GM23338 (cell line): ENCODE measurements at regions not wholly inside any gene's neighbourhood (a gene's known extent, or its start where the extent isn't known, plus 50 kb on each side); places are given as distances from the start of the nearest gene placed in this dataset.

Source experiments
- ATAC-seq: fragments of 200-7000 bp; cut with Tn5 transposase; 3 replicates; pipeline ENCODE4 v1.9.1; 2020
- DNase-seq: peaks from one replicate; pipeline ENCODE4 v3.0.0-alpha.2; 2015; ENCODE audit warnings: low spot score
- H2AFZ ChIP-seq: fragments of 200-600 bp; sonication (generic); 2 replicates; pipeline ENCODE4 v1.8.0; 2016; ENCODE audit warnings: antibody characterized with exemption, mild to moderate bottlenecking, moderate library complexity
- H3F3A ChIP-seq: fragments of 200-600 bp; sonication (generic); replicated peaks from 2 replicates; pipeline ENCODE4 v1.8.0; 2017; ENCODE audit warnings: antibody characterized with exemption, mixed run types, low read depth
- H3K27ac ChIP-seq: fragments of 200-600 bp; sonication (generic); 2 replicates; pipeline ENCODE4 v1.6.1; 2016; ENCODE audit warnings: low read depth
- H3K27me3 ChIP-seq: fragments of 200-600 bp; sonication (generic); 2 replicates; pipeline ENCODE4 v1.8.0; 2016; ENCODE audit warnings: mild to moderate bottlenecking, mixed run types, moderate library complexity; ENCODE audit not compliant: insufficient read depth
- H3K36me3 ChIP-seq: fragments of 200-600 bp; sonication (generic); 2 replicates; pipeline ENCODE4 v1.8.0; 2016; ENCODE audit warnings: mild to moderate bottlenecking; ENCODE audit not compliant: insufficient read depth
- H3K4me1 ChIP-seq: fragments of 200-600 bp; sonication (generic); 2 replicates; pipeline ENCODE4 v1.8.0; 2016; ENCODE audit warnings: mild to moderate bottlenecking, moderate library complexity; ENCODE audit not compliant: insufficient read depth
- H3K4me2 ChIP-seq: fragments of 200-600 bp; sonication (generic); 2 replicates; pipeline ENCODE4 v1.7.1; 2017; ENCODE audit warnings: mixed run types
- H3K4me3 ChIP-seq: fragments of 200-600 bp; sonication (generic); 2 replicates; pipeline ENCODE4 v1.6.1; 2016; ENCODE audit warnings: mixed run types
- H3K79me2 ChIP-seq: fragments of 200-600 bp; sonication (generic); replicated peaks from 2 replicates; pipeline ENCODE4 v1.8.0; 2017; ENCODE audit warnings: mild to moderate bottlenecking; ENCODE audit not compliant: insufficient read depth
- H3K9me2 ChIP-seq: fragments of 200-600 bp; sonication (generic); 2 replicates; pipeline ENCODE4 v1.8.0; 2017; ENCODE audit not compliant: insufficient read depth
- H4K20me1 ChIP-seq: fragments of 200-600 bp; sonication (generic); replicated peaks from 2 replicates; pipeline ENCODE4 v1.8.0; 2017; ENCODE audit warnings: mild to moderate bottlenecking; ENCODE audit not compliant: insufficient read depth
- H3K27ac Mint-ChIP-seq: 2 replicates; pipeline ENCODE4 v1.8.0; 2020; ENCODE audit warnings: inconsistent platforms, mild to moderate bottlenecking, moderate library complexity, mixed read lengths
- H3K27me3 Mint-ChIP-seq: 3 replicates; pipeline ENCODE4 v1.8.0; 2022; ENCODE audit warnings: low read depth, mild to moderate bottlenecking, moderate library complexity, mixed read lengths, inconsistent platforms; ENCODE audit not compliant: insufficient read depth, poor library complexity
- H3K36me3 Mint-ChIP-seq: 3 replicates; pipeline ENCODE4 v1.8.0; 2021; ENCODE audit warnings: low read depth, mild to moderate bottlenecking, inconsistent platforms, moderate library complexity, mixed read lengths
- H3K4me1 Mint-ChIP-seq: 3 replicates; pipeline ENCODE4 v1.8.0; 2020; ENCODE audit warnings: mild to moderate bottlenecking, inconsistent platforms, mixed read lengths
- H3K4me3 Mint-ChIP-seq: 3 replicates; pipeline ENCODE4 v1.8.0; 2021; ENCODE audit warnings: moderate library complexity, mild to moderate bottlenecking, inconsistent platforms, mixed read lengths
- H3K9me3 Mint-ChIP-seq: 3 replicates; pipeline ENCODE4 v1.8.0; 2020; ENCODE audit warnings: moderate library complexity, mild to moderate bottlenecking, inconsistent platforms, mixed read lengths
- CREB1 ChIP-seq: fragments of 250-450 bp; sonication (Bioruptor Pico); IDR thresholded peaks from 2 replicates; pipeline ENCODE4 v1.5.0; 2020; ENCODE audit warnings: low read depth, mild to moderate bottlenecking, moderate library complexity
- CTCF ChIP-seq, 2 experiments: fragments of 200-600 bp in 1 of 2; sonication (generic) in 1 of 2; conservative IDR thresholded peaks; 2 replicates each; pipeline versions ENCODE4 v1.5.1 to v1.6.1; 2016 to 2017; ENCODE audit warnings: antibody characterized with exemption in 2 of 2, low read depth in 2 of 2, mild to moderate bottlenecking in 2 of 2, moderate library complexity in 1 of 2
- EZH2 ChIP-seq: fragments of 200-600 bp; sonication (generic); IDR thresholded peaks from one replicate; pipeline ENCODE4 v1.8.0; 2017; ENCODE audit warnings: antibody characterized with exemption, mild to moderate bottlenecking, low read depth; ENCODE audit not compliant: unreplicated experiment
- EZH2phosphoT487 ChIP-seq: fragments of 200-600 bp; sonication (generic); IDR thresholded peaks from one replicate; pipeline ENCODE4 v1.8.1; 2018; ENCODE audit warnings: antibody characterized with exemption; ENCODE audit not compliant: unreplicated experiment
- JUNB ChIP-seq: IDR thresholded peaks from one replicate; pipeline ENCODE4 v1.6.1; 2016; ENCODE audit warnings: antibody characterized with exemption; ENCODE audit not compliant: unreplicated experiment
- NANOG ChIP-seq: IDR thresholded peaks from 2 replicates; pipeline ENCODE4 v1.6.1; 2016; ENCODE audit warnings: antibody characterized with exemption, borderline replicate concordance
- POLR2AphosphoS5 ChIP-seq: IDR thresholded peaks from 2 replicates; pipeline ENCODE4 v1.6.1; 2016; ENCODE audit warnings: antibody characterized with exemption, low read depth
- STAT1 ChIP-seq: IDR thresholded peaks from one replicate; pipeline ENCODE4 v1.6.1; 2016; ENCODE audit warnings: antibody characterized with exemption; ENCODE audit not compliant: unreplicated experiment
- ZNF114 ChIP-seq: fragments of 250-450 bp; sonication (Bioruptor Pico); IDR thresholded peaks from 2 replicates; pipeline ENCODE4 v1.5.0; 2020; ENCODE audit warnings: mild to moderate bottlenecking, moderate library complexity
- ZNF331 ChIP-seq: fragments of 250-450 bp; sonication (Bioruptor Pico); IDR thresholded peaks from 2 replicates; pipeline ENCODE4 v1.5.0; 2020; ENCODE audit warnings: low read depth, mild to moderate bottlenecking, moderate library complexity
- TF ChIP-seq, protein P1 (sequence below): IDR thresholded peaks from one replicate; pipeline ENCODE4 v1.6.1; 2018; ENCODE audit warnings: antibody characterized with exemption; ENCODE audit not compliant: unreplicated experiment
- TF ChIP-seq, protein P2 (sequence below): IDR thresholded peaks from 2 replicates; pipeline ENCODE4 v1.6.1; 2016; ENCODE audit warnings: antibody characterized with exemption
- TF ChIP-seq, protein P3 (sequence below): fragments of 250-450 bp; sonication (Bioruptor Pico); IDR thresholded peaks from 2 replicates; pipeline ENCODE4 v1.5.0; 2020; ENCODE audit warnings: mild to moderate bottlenecking, moderate library complexity

- H3K4me2 ChIP-seq, result no peak overlapping the region
- no peaks in the 10 kb centered on the region for H3K4me1 ChIP-seq
- no peak overlapping the region for H3K27ac ChIP-seq
- no peak overlapping the region for H3K4me3 Mint-ChIP-seq
- DNase-seq (no peak), ATAC-seq (no peak)
- no peaks in the 10 kb centered on the region for H3K4me1 Mint-ChIP-seq
- peaks cover 3% of the 10 kb centered on the region; the same call in 1 of the 2 replicates for H3K9me2 ChIP-seq
- no peaks in the 10 kb centered on the region for H3K9me3 Mint-ChIP-seq
- TF ChIP-seq EZH2 (no peak), STAT1 (no peak), CREB1 (no peak), ZNF331 (no peak), NANOG (no peak), CTCF (conservative IDR thresholded peaks at IDR 0.05; ENCODE audit: low read depth in 2 of 2) (no peak), JUNB (no peak), ZNF114 (CRISPR knock-in tag) (no peak), EZH2phosphoT487 (no peak), POLR2AphosphoS5 (no peak)
- TF ChIP-seq, protein P1, sequence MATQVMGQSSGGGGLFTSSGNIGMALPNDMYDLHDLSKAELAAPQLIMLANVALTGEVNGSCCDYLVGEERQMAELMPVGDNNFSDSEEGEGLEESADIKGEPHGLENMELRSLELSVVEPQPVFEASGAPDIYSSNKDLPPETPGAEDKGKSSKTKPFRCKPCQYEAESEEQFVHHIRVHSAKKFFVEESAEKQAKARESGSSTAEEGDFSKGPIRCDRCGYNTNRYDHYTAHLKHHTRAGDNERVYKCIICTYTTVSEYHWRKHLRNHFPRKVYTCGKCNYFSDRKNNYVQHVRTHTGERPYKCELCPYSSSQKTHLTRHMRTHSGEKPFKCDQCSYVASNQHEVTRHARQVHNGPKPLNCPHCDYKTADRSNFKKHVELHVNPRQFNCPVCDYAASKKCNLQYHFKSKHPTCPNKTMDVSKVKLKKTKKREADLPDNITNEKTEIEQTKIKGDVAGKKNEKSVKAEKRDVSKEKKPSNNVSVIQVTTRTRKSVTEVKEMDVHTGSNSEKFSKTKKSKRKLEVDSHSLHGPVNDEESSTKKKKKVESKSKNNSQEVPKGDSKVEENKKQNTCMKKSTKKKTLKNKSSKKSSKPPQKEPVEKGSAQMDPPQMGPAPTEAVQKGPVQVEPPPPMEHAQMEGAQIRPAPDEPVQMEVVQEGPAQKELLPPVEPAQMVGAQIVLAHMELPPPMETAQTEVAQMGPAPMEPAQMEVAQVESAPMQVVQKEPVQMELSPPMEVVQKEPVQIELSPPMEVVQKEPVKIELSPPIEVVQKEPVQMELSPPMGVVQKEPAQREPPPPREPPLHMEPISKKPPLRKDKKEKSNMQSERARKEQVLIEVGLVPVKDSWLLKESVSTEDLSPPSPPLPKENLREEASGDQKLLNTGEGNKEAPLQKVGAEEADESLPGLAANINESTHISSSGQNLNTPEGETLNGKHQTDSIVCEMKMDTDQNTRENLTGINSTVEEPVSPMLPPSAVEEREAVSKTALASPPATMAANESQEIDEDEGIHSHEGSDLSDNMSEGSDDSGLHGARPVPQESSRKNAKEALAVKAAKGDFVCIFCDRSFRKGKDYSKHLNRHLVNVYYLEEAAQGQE, result no peak
- TF ChIP-seq, protein P2, sequence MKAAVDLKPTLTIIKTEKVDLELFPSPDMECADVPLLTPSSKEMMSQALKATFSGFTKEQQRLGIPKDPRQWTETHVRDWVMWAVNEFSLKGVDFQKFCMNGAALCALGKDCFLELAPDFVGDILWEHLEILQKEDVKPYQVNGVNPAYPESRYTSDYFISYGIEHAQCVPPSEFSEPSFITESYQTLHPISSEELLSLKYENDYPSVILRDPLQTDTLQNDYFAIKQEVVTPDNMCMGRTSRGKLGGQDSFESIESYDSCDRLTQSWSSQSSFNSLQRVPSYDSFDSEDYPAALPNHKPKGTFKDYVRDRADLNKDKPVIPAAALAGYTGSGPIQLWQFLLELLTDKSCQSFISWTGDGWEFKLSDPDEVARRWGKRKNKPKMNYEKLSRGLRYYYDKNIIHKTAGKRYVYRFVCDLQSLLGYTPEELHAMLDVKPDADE, result no peak
- TF ChIP-seq, protein P3, sequence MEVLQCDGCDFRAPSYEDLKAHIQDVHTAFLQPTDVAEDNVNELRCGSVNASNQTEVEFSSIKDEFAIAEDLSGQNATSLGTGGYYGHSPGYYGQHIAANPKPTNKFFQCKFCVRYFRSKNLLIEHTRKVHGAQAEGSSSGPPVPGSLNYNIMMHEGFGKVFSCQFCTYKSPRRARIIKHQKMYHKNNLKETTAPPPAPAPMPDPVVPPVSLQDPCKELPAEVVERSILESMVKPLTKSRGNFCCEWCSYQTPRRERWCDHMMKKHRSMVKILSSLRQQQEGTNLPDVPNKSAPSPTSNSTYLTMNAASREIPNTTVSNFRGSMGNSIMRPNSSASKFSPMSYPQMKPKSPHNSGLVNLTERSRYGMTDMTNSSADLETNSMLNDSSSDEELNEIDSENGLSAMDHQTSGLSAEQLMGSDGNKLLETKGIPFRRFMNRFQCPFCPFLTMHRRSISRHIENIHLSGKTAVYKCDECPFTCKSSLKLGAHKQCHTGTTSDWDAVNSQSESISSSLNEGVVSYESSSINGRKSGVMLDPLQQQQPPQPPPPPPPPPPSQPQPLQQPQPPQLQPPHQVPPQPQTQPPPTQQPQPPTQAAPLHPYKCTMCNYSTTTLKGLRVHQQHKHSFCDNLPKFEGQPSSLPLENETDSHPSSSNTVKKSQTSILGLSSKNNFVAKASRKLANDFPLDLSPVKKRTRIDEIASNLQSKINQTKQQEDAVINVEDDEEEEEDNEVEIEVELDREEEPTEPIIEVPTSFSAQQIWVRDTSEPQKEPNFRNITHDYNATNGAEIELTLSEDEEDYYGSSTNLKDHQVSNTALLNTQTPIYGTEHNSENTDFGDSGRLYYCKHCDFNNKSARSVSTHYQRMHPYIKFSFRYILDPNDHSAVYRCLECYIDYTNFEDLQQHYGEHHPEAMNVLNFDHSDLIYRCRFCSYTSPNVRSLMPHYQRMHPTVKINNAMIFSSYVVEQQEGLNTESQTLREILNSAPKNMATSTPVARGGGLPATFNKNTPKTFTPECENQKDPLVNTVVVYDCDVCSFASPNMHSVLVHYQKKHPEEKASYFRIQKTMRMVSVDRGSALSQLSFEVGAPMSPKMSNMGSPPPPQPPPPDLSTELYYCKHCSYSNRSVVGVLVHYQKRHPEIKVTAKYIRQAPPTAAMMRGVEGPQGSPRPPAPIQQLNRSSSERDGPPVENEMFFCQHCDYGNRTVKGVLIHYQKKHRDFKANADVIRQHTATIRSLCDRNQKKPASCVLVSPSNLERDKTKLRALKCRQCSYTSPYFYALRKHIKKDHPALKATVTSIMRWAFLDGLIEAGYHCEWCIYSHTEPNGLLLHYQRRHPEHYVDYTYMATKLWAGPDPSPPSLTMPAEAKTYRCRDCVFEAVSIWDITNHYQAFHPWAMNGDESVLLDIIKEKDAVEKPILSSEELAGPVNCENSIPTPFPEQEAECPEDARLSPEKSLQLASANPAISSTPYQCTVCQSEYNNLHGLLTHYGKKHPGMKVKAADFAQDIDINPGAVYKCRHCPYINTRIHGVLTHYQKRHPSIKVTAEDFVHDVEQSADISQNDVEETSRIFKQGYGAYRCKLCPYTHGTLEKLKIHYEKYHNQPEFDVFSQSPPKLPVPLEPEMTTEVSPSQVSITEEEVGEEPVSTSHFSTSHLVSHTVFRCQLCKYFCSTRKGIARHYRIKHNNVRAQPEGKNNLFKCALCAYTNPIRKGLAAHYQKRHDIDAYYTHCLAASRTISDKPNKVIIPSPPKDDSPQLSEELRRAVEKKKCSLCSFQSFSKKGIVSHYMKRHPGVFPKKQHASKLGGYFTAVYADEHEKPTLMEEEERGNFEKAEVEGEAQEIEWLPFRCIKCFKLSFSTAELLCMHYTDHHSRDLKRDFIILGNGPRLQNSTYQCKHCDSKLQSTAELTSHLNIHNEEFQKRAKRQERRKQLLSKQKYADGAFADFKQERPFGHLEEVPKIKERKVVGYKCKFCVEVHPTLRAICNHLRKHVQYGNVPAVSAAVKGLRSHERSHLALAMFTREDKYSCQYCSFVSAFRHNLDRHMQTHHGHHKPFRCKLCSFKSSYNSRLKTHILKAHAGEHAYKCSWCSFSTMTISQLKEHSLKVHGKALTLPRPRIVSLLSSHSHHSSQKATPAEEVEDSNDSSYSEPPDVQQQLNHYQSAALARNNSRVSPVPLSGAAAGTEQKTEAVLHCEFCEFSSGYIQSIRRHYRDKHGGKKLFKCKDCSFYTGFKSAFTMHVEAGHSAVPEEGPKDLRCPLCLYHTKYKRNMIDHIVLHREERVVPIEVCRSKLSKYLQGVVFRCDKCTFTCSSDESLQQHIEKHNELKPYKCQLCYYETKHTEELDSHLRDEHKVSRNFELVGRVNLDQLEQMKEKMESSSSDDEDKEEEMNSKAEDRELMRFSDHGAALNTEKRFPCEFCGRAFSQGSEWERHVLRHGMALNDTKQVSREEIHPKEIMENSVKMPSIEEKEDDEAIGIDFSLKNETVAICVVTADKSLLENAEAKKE (CRISPR knock-in tag), result no peak
- no peak overlapping the region for H3K27ac Mint-ChIP-seq
- no peak overlapping the region for H2AFZ ChIP-seq
- no peaks in the 10 kb centered on the region for H3K79me2 ChIP-seq
- no peaks in the 10 kb centered on the region for H4K20me1 ChIP-seq
- H3K27me3 Mint-ChIP-seq, result no peaks in the 10 kb centered on the region
- no peaks in the 10 kb centered on the region for H3F3A ChIP-seq
- H3K4me3 ChIP-seq, result no peak overlapping the region
- no peaks in the 10 kb centered on the region for H3K27me3 ChIP-seq
- no peaks in the 10 kb centered on the region for H3K36me3 ChIP-seq
- no peaks in the 10 kb centered on the region for H3K36me3 Mint-ChIP-seq
Observed at GRCh38 chr15:39074341-39074985, 506.4 kb upstream of the THBS1 start.
